ENCODE measurements at regions not wholly inside any gene's neighbourhood (a gene's known extent, or its start where the extent isn't known, plus 50 kb on each side); places are given as distances from the start of the nearest gene placed in this dataset.
A peak's percentile ranks its signal among the peaks of the same experiment; 100 is the strongest.

GRCh38 chr2:219908538-219908937 is 281.1 kb downstream of the SLC4A3 start:
- no peak overlapping the region for H3K4me3 ChIP-seq
- no peaks in the 10 kb centered on the region for H3K9me3 ChIP-seq
- intact Hi-C loops (cut with DNase I) = no loop called here
- WGBS, 3 donors = 89 to 96% (median 94%) methylated on average over 2 of the region's 2 CpGs
- TF ChIP-seq POLR2A (IDR thresholded peaks at IDR 0.05) (no peak), EP300 (IDR thresholded peaks at IDR 0.05) (no peak), CTCF (IDR thresholded peaks at IDR 0.05) (no peak)
- H3K36me3 ChIP-seq = no peaks in the 10 kb centered on the region
- no peak for DNase-seq
- H3K4me1 ChIP-seq (ENCODE audit: insufficient read depth) = peaks cover 3% of the 10 kb centered on the region
- no peaks in the 10 kb centered on the region for H3K27me3 ChIP-seq
- no peak overlapping the region for H3K27ac ChIP-seq

- DNase-seq = no peak
- WGBS, 3 donors = 84 to 88% (median 86%) methylated on average over 4 of the region's 4 CpGs
- Histone ChIP-seq H3K27ac (no peak overlapping the region), H3K4me1 (ENCODE audit: insufficient read depth) (peaks cover 3% of the 10 kb centered on the region), H3K9me3 (no peaks in the 10 kb centered on the region), H3K27me3 (no peaks in the 10 kb centered on the region), H3K36me3 (no peaks in the 10 kb centered on the region), H3K4me3 (no peak overlapping the region)
- intact Hi-C loops (cut with DNase I) = loop anchor here in 1 of 4 donors (10.0 kb wide), 1 partner anchor 167 kb away; no protein-coding TSS in a partner anchor
- TF ChIP-seq POLR2A (IDR thresholded peaks at IDR 0.05) (no peak), EP300 (IDR thresholded peaks at IDR 0.05) (no peak), CTCF (IDR thresholded peaks at IDR 0.05) (no peak)
Measured at GRCh38 chr2:219911541-219911940, 284.1 kb downstream of the SLC4A3 start.

DNA sequence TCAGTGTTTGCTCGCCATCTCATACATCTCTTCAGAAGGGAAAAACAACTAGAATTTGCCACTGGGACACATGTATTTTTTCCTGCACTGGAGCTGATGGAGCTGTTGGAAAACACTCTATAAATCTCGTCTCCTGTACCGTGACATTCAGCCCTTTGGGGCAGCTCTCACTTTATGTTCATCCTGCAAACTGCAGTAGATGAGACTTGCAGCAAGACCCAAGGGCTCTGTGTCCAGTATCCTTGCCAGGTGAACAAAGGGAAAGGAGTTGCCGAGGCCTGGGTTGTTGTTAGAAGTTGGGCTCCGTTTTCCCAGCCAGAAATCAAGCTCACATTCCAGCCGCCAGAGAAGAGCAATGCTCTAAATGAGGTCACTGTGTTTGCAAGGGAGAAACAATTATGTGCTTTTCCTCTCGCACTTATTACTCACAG is 285.1 kb downstream of the SLC4A3 start:
- Histone ChIP-seq H3K27ac (no peak overlapping the region), H3K27me3 (no peaks in the 10 kb centered on the region), H3K4me1 (ENCODE audit: insufficient read depth) (peaks cover 3% of the 10 kb centered on the region), H3K4me3 (no peak overlapping the region), H3K36me3 (no peaks in the 10 kb centered on the region), H3K9me3 (no peaks in the 10 kb centered on the region)
- peak; percentile 40 to 59 (median 49) for DNase-seq
- intact Hi-C loops (cut with DNase I) = loop anchor here in 1 of 4 donors (10.0 kb wide), 1 partner anchor 168 kb away; no protein-coding TSS in a partner anchor
- WGBS, 3 donors = 6 to 13% (median 11%) methylated on average over 7 of the region's 7 CpGs
- TF ChIP-seq POLR2A (IDR thresholded peaks at IDR 0.05) = no peak
- peak in 2 of 3 donors; percentile 38 to 72 for TF ChIP-seq CTCF (IDR thresholded peaks at IDR 0.05)

DNA sequence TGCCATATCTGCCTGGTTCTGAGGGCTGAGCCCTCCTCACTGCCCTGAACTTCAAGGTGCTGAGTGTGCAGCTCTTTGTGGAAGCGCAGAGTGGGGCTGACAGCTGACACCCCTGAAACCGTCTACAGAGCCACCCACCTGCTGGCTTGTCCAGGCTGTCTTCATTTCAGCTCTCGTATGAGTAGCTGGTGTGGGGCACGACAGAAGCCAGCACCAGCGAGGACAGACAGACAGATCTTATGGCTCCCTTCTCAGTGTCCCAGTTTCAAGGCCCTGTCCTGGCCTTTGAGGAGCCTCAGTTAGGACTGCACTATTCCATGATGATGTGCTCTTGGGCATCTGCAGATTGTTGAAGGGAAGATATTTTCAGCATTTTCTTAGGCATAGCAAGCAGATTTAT is 287.1 kb downstream of the SLC4A3 start:
- TF ChIP-seq EP300 (IDR thresholded peaks at IDR 0.05) (no peak), CTCF (IDR thresholded peaks at IDR 0.05) (no peak), POLR2A (IDR thresholded peaks at IDR 0.05) (no peak)
- Histone ChIP-seq H3K27ac (no peak overlapping the region), H3K9me3 (no peaks in the 10 kb centered on the region), H3K36me3 (no peaks in the 10 kb centered on the region), H3K27me3 (no peaks in the 10 kb centered on the region), H3K4me1 (ENCODE audit: insufficient read depth) (peaks cover 3% of the 10 kb centered on the region), H3K4me3 (no peak overlapping the region)
- 96 to 100% (median 98%) methylated on average over 5 of the region's 5 CpGs for WGBS, 3 donors
- DNase-seq = no peak
- intact Hi-C loops (cut with DNase I) = loop anchor here in 1 of 4 donors (10.0 kb wide), 1 partner anchor 170 kb away; no protein-coding TSS in a partner anchor
